NT2/D1 (cell line): ENCODE measurements at regions not wholly inside any gene's neighbourhood (a gene's known extent, or its start where the extent isn't known, plus 50 kb on each side); places are given as distances from the start of the nearest gene placed in this dataset.

ENCODE experiments used
- SUZ12 ChIP-seq: IDR thresholded peaks from 2 replicates; pipeline ENCODE4 v1.6.1; 2011; ENCODE audit not compliant: insufficient read length, insufficient read depth; ENCODE audit errors: extremely low read depth
- YY1 ChIP-seq: IDR thresholded peaks from 2 replicates; pipeline ENCODE4 v1.6.1; 2011; ENCODE audit not compliant: insufficient read length, insufficient read depth
- ZNF274 ChIP-seq: IDR thresholded peaks from 2 replicates; pipeline ENCODE4 v1.6.1; 2011; ENCODE audit warnings: mild to moderate bottlenecking, low read depth, low read length

DNA sequence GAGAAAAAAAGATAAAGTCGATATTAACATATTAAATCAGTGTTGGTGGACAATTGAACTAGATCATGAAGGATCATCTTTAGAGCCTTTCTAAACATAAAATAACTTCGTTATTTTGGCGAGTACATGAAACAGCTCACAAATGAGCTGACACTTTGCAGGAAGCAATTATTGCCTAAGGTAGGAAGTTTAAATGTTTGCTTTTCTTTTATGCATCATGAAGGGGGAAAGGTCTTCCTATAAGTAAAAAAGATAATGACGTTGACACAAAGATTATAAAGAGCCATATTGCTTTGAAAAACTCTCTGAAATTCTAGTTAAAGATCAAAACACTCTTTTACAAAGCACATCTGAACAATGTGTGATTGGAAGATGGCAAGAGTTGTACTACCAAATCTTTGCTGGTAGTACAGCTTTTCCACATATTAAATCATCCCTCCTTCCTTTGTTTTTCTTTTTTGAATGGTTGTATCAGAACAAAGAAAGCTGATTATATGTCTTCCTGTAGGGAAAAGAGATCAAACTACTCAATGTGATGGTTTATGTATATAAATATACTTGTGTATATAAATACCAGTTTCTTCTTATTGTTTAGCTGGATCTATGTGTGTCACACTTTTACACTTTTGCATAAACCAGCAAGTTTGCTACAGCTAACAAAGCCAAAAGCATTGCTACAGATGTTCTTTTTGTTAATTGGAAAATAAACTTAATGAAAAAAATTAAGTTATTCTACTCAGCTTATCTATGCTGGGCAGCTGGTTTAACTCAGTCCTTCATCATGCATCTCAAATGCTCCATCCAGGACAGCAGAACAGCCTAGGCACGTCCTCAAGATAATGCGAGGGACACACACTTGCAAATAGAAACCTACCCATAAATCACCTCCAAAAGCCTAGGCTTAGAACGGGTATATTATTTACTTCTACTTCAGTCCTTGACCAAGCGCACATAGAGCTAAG is 850.8 kb upstream of the ROBO1 start:
- TF ChIP-seq YY1 (no peak), ZNF274 (no peak), SUZ12 (no peak)
